ENCODE measurements at regions not wholly inside any gene's neighbourhood (a gene's known extent, or its start where the extent isn't known, plus 50 kb on each side); places are given as distances from the start of the nearest gene placed in this dataset.

DNA sequence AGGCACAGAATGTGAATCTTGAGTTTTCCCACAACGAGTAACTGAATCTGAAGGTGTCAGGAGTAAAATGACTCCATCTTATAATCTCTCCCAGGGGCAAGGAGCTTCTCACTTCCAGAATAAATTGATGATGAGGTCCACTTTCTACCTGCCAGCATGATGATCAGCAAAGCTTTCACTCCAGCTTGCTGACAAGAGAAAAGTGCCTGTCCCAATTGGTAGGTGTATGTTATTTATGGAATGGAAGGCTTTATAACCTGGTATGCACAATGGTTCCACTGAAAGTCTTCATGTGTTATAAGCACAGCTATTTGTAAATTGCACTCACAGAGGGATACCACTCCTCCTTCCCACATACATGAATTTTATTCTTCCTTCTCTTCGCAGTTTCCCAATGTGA lies 401.0 kb upstream of the UBE2E3 start:
- TF ChIP-seq, protein P1, sequence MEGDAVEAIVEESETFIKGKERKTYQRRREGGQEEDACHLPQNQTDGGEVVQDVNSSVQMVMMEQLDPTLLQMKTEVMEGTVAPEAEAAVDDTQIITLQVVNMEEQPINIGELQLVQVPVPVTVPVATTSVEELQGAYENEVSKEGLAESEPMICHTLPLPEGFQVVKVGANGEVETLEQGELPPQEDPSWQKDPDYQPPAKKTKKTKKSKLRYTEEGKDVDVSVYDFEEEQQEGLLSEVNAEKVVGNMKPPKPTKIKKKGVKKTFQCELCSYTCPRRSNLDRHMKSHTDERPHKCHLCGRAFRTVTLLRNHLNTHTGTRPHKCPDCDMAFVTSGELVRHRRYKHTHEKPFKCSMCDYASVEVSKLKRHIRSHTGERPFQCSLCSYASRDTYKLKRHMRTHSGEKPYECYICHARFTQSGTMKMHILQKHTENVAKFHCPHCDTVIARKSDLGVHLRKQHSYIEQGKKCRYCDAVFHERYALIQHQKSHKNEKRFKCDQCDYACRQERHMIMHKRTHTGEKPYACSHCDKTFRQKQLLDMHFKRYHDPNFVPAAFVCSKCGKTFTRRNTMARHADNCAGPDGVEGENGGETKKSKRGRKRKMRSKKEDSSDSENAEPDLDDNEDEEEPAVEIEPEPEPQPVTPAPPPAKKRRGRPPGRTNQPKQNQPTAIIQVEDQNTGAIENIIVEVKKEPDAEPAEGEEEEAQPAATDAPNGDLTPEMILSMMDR (IDR thresholded peaks at IDR 0.05), result no peak
- TF ChIP-seq POLR2A (IDR thresholded peaks at IDR 0.05), result no peak
- no peak for TF ChIP-seq POLR2AphosphoS5 (IDR thresholded peaks at IDR 0.05)
- TF ChIP-seq EP300 (IDR thresholded peaks at IDR 0.05), result no peak

Data from sigmoid colon (tissue), 4 donors.